ENCODE measurements at regions not wholly inside any gene's neighbourhood (a gene's known extent, or its start where the extent isn't known, plus 50 kb on each side); places are given as distances from the start of the nearest gene placed in this dataset.

DNA sequence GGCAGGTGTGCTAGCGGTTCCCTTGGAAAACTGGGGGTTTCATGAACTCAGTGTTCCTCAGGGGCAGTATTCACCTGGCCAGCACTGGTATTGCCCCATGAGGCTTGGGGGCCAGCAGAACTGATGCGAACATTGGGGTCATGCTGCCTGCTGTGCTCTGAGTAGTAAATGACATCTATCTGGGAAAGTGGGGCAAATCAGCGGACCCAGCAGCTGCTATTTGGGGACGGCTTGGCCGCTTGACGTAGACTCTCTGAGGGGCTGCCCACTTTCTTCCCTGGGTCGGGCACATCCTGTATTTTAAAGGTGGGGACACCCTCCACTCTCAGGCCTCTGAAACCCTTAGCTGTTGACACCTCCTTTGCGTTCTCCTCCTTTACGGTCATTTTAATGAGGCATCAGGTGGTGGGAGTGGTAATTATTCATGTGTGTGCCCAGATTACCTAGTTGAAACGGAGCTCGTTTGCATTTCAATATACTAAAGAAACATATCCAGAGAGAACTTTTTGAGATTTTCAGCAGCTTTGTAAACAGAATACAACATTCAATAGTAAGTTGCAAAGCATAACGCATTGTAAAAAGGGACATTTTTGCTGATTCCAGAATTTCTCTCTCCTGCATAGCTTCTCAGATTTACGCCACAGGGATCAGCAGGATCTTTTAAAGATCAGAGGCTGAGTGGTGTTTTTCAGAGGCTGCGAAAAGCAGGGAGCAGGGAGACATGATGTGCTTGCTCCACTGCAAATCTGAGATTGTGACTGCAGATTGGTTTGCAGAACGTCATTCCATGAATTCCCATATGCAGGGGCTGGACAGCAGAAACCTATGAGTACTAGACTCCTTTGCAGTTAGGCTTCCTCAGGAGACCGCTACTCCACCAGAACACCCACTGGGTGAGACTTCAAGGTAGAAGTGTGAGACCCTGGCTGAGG is 56.8 kb upstream of the ZFR start:
- no peak for DNase-seq

DNA sequence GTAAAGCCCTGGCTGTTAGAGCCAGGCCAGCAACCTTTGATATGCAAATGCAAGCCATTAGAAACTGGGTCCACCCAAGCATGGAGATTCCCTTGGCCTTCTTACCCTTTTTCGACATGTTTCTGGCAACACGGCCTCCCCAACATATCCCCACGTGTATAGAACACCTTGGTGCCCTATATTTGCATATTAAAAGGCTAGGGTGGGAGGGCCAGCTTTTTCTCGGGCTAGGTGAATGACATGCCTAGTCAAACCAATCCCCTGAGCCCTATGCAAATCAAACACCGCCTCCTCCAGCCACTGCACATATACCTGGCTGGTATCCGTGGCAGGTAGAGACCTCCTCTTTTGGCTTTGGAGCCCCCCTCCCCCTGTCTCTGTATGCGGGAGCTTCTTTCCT is 55.6 kb upstream of the ZFR start:
- DNase-seq, result no peak

DNA sequence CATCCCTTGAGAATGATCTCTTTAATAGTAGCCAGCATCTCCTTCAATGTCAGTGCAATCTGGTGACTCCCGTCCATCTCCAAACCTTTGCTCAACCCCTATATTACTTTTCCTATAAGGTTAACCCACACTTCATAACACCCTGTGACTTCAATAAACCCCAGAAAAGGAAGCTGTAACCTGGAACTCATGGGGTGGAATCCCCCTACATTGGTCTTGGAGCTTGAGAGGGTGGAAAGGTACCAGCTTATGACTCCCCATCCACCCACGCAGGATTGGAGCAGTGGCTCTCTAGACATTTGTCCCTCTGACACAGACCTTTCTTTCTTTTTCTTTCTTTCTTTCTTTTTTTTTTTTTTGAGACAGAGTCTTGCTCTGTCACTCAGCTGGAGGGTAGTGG is 54.7 kb upstream of the ZFR start:
- DNase-seq, result peak; percentile 40

DNA sequence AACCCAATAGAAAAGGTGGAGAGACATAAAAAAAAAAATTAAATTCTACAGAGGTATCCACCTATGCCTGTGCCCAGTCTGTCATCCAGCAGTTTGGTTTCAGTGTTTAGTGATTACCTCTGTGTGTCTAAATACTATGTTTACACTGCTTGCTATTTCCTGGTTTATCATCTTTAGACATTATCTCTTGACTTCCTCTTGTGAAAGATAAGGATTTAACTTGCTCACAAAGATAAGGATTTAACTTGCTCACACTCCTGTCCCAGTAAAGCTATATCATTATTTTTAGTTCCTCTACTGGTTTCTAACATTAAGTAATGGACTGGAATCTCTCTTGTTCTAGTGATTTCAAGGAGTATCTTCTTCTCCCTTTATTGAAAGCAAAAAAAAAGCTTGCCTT is 53.9 kb upstream of the ZFR start:
- no peak for DNase-seq

DNA sequence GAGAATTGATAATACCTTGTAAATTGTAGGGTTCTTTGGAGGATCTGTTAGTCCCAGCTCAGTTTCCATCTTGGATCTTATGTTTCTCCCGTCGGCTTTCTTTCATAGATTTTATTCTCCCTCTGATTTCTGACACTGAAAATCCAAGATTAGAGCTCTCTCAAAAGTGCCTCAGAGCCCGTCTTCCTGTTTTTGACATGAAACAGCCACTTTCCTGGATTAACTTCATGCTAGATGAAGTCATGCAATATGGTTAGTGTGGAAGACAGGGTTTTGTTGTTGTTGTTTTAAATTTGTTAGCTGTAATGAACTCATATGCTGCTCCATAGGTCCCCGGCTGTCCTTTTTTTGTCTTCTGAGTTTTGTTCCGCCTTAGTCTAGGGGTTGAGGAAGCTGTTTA is 51.6 kb upstream of the ZFR start:
- DNase-seq, result no peak

DNA sequence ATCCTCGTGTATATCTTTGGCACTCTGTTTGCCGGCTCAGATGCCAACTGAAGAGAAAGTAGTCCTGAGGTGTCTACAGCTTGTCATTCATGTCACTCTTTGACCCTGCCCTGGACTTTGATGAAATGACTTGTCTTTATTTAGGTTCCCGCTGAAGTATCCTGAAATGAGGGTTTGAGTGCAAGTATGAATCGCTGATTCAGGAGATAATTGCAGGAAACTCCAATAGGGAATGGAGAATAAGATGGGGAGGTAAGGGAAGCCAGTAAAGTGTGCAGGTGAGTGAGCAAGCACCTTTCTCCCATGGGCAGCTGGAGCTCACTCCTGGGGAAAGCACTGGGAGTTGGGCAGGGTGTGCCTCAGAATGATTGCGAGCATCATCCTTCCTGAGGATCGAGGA is 50.3 kb upstream of the ZFR start:
- DNase-seq, result no peak
